ENCODE measurements at regions not wholly inside any gene's neighbourhood (a gene's known extent, or its start where the extent isn't known, plus 50 kb on each side); places are given as distances from the start of the nearest gene placed in this dataset.

DNA sequence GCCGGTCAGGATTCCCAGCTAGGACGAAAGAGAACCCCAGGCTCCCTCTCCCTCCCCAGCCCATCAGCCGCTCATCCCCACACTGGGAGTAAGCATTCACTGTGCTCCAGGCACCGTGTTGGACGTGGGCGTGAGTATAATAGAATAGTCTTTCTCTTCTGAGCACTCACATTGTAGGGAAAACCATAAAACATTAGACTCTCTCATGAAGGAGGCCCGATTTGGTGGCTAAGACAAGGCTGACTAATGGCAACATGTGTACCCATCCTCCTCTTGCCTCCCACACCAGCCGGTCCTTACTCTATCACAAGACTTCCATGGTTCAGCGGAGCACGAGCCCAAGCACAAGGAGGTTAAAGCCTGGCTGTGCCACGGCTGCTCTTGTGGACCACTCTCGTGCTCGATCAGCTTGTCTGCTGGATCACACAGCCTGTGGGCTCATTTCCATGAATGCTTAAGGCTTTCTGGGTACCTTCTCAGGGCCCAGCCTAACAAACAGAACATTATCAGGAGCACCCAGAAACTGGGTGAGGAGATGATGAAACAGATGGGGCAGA lies 540.9 kb upstream of the RAB6C start:
- DNase-seq (ENCODE audit: low read depth): no peak

DNA sequence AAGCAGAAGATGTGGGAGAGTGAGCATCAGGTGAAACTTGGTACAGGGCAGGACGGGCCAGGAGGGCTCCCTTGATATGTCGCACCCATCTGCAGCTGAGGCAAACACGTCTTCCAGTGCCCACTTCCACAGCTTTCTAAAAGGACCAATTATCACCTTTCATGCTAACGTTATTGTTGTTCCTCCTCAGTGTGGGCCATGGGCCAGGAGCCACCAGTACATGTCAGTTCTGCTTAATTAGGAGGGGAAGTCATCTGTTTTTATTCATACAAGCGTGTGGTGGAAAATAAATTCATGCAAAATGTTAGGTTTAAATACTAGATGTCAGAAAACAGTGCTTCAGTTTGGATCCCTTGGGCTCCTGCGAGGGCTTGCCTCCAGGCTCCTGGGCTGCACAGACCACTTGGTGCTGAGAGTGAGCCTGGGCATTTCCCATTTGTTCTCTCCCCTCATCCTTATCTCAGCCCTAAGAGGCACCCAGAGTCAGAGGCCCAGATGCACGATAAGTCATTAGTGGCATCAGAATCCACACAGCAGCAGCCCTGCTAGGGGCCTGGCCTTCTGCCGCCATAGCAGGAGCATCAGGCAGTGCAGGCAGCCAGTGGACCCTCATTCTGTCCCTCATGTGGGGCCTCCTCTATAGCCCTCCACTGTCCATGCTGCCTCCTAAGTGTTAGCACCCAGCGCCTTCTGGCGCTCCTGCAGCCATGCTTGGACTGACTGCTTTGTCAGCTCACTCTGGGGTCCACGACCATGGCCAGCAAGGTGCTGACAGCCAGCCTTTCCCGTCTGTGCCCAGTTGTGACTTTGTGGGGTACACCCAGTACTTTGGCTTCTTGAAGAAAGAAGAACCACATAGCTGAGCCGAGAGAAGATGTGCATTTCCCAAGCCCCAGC lies 539.8 kb upstream of the RAB6C start:
- DNase-seq (ENCODE audit: low read depth): no peak

DNA sequence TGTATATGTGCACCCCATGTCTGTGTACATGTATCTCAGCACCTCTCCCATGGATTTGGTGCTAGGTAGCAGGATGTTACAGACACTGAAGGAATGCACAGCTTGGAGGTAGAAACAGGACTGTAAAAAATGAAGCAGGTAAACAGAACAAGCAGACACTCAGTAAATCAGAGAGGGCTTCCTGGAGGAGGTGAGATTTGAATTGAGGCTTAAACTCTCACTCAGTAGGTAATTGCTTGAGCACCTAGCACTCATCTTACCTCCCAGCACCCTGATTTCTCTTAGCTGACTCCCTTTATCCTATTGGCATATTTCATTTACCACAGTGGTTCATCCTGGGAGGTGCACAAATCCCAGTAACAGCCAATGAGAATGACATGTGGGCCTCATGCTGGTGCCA lies 537.9 kb upstream of the RAB6C start:
- no peak for DNase-seq (ENCODE audit: low read depth)

DNA sequence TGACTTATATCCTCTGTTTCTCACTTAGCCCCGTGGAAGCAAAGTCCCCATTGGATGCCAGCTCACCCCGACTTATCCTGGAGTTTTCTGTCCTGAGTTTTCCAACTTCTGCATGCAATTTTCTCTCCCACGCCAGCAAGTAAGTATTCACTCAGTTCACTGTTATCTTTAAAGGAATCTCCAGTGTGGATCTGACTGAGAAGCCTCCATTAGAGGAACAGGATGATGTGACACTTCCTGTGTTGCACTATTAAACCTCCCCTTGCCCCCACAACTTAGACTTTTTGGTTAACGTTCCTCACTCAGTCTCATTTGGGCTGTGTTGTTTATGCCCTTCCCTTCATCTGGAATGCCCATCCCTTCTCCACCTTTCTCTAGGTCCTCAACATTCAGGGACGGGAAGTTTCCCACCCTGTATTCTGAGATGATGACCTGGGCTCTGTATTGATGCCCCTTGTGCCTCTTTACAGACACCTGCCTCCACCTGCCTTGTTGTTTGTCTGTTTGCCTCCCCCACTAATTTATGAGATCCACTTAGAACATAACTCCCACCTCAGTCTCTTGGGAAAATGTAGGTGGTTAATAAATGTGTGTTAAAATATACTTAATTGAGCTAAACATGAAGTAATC lies 536.1 kb upstream of the RAB6C start:
- no peak for DNase-seq (ENCODE audit: low read depth)

DNA sequence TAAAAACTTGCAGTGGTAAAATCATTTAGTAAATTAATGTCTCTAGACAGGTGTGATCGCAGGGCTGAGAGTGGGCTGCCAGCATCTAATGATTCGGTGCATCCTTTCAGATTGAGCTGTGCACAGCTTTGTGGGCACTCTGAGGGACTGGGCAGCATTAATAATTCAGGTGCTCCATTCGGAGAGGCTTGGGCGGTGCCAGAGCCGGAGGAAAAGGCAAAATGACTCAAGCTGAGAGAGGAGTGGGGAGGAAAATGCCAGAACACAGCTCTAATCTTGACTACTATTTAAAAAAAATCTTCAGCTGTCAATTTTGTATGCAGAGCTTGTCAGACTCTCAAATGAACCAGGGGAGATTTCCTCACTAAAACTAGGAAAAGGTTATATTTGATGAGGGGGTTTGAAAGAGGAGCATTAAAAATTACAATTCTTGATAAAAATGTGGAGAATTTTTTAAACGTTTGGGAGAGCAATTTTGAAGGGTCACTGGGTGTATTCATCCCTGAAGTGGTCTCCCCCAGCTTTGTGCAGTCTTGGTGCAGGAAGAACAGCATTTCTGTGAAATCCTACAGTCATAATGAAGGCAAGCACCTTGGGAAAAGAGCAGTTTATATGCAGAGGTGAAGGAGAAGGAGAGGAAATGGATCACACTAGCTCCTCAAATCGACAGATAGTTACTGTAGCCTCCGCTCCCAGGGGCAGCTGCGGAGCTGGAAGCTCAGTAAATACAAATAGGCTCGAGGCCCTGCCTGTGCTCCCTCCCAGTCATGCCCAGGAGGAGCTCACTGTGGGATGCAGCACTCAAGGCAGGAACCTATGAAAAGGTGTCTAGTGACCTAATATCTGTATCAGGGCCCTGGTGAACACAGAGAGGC lies 535.4 kb upstream of the RAB6C start:
- DNase-seq (ENCODE audit: low read depth): no peak

DNA sequence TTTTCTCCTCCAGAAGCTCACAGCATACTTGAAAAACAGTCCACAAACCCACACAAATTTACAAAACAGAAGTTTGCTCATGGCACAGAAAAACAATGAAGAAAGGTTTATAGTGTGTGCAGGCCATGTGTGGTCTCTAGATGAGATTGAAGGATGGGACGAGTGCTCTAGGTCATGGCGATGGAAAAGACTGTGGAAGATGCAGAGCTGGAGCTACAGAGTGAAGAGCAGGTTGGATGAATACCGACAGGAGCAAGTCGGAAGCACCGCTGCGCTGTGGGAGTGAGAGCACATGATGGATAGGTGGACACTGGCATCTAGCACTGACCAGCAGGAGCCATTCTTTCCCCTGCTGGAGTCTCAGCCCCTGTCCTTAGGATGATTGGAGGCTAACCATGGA lies 534.7 kb upstream of the RAB6C start:
- no peak for DNase-seq (ENCODE audit: low read depth)

DNA sequence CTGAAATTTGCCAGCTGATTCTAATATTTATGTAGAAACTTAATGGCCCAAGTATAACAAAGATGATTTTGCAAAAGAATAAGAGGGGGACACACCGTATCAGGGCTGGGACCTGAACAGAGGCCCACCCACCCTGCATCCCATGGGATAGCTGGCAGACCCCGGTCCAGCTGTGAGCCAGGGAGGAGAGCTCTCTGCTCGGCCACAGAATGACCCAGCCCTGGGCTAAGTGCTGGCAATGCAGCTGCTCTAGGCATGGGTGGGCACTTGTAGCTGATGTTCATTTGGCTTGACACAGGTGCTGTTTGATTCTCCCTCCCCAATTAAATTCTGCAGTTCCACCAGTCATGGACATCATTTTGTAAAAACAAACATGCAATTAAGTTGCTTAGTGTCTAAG lies 522.8 kb upstream of the RAB6C start:
- no peak for DNase-seq (ENCODE audit: low read depth)

DNA sequence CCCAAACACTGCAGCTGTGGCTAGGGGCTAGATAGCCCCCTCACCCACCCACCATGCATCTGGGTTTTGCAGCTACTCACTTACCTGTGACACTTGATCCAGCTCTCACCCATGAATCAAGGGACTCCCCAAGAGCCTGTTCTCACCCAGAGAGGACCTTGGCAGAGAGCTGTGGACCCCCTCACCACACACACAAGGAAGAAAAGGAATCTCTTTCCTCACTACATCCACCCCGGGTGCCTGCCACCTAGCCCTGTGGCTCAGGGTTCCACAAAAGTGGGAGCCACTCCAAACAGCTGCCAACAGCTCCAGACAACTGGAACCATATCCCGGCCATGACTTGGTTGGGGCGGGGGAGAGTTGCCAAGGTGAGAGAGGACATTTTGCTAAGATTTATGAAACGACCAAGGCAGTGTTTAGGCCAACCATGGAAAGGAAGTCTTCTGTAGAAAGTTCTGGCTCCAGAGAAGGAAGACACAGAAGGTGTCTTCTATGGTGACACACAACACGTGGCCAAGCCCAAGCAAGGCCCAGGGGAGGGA lies 522.1 kb upstream of the RAB6C start:
- no peak for DNase-seq (ENCODE audit: low read depth)

DNA sequence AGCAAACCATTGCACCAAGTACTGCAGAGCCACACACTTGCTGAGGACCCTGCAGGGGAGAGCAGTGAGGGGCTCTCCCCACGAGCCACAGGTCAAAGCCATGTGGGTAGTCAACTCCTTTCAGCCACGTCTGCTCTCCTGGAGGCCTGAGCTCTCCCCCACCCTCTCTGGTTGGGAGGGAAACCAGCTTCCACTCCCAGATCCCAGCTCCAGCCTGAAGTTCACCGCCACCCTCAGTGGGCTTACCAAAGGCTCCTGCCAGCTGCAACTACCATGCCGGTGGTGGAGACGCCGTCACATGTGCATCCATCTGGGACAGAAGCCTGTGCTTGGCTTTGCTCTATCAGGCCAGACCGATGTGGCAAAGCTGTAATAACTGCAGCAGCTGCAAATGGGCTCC lies 521.5 kb upstream of the RAB6C start:
- DNase-seq (ENCODE audit: low read depth): no peak

DNA sequence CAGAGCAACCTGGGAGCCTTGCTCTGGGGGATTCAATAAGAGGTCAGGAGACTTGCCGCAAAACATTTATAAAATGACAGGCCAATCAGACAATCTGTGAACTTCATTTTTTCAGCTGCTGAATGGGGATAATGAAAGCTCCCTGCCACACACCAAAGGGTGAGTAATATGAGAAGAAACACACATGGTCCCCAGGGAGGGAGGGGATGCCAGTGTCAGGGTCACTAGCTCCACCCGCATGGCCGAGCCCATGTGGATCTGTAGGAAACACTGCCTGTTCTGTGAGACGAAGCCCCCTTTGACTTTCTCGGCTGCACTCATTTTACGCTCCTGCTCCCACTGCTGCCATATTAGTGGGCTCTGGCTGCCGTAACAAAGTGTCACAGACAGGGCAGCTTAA lies 521.0 kb upstream of the RAB6C start:
- DNase-seq (ENCODE audit: low read depth): no peak

DNA sequence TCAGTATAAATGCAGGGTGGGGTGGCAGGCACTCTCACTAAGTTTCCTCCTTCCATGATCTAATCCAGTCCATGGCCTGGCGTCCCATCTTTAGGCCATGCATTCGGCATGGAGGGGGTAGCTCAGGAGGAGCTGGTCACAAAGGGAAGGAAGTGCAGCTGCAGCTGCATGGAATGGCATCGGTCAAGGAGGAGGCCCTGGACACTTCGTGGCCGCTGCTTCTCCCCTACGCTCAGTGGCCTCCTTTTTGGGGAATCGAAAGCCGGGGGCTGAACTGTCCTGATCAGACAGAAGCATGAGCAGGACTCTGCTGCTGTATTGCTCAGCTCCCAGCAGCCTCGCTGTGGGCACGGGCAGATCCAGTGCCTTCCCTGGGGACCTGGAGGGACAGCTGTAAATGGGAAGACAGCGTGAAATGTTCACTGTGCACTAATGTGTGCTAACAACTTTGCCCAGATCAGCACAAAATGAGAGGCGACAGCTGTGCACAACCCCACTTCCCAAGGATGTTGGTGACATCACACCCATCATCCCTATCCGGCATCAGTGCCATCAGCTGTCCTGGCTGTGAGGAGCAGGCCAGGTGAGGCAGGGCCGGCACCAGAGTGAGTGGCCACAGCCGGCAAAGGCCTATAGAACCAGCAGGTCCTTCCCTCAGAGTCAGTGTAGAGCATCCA lies 520.1 kb upstream of the RAB6C start:
- DNase-seq (ENCODE audit: low read depth): no peak

DNA sequence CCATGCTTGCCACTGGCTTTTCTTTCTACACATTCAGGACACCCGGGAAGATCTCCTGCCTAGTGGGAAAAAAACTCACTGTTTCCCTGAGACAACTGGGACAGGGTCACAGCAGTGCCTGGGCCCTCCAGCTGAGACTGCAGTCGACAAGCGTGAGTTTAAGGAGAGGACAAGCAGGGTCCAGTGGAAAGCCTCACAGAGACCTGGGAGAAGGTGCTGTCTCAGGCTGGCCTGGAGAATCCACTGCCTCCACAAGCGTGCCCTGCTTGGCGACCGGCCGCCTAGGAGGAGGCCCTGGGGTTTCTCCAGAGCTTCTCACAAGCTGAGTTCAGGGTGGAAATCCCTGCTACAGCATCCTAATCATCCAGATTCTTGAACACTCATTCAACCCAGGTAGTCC lies 519.6 kb upstream of the RAB6C start:
- no peak for DNase-seq (ENCODE audit: low read depth)

DNA sequence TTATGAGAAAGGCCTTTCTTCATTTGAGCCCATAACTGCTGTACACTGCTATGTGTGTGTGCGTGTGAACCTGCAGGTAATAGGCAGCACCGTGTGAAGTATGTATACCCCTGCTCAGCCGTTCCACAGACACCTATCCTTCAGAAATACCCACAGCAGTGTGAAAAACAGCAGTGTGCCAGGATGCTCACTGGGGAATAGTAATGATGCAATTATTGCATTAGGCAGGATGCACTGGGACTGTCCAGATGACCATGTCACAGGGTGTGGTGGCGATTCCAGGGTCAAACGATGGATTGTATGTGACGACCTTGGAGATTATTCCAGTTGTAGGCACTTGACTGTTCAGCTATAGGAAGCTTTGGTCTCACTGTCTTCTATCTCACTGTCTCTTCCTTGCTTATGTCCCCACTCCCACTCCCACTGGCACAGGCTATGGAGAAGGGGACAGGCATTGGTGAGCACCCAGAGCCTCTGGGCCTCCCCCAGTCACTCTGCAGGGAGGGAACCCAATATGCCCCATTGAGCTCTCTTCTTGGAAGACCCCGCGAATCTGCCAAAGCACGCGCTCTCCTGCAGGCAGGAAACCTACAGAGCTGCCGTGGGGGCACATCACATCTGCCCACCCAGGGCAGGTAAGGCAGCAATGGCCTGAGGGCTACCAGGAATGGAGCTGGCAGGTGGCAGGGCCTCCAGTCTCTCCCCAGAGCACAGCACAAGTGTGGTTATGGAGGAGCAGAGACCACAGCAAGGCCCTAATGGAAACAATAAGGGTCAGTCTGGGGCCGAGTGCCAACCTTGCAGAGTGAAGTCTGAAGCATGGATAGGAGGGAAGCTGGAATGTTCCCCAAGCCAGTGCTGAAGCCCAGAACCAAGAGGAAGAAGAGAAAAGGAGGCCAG lies 518.9 kb upstream of the RAB6C start:
- no peak for DNase-seq (ENCODE audit: low read depth)

DNA sequence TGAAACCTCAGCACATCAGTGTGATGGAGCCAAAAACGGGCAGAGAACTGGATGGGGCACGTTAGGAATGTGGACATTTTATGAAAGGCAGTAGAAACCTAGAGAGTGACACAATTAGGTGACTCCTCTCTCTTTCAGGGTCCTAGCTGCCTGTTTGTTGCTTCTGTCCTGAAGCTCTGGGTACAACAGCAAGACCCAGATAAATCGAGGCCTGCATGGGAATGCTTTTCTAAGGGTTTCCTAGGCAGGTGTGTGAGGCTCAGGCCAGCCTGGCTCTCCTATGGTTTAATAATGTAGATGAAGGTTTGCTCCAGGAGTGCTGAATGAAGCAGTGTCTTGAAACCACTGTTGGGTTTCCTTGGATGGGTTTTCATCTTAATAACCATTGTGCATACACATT lies 517.1 kb upstream of the RAB6C start:
- DNase-seq (ENCODE audit: low read depth): no peak

DNA sequence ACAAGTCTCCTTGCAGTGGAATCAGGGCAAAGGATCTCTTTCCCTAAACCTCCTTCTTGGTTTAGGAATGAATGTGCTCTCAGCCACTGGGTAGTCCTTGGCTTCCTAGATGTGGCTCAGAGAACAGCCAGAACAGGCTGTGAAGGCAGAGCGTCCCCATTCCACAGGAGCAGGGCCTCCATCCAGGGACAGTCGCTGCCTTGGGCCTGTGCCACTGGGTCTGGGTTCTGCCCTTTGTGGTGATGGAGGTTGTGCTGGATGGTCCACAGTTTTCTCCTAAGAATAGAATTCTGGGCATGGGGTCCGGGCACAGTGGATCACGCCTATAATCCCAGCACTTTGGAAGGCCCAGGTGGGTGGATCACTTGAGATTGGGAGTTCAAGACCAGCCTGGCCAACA lies 516.5 kb upstream of the RAB6C start:
- no peak for DNase-seq (ENCODE audit: low read depth)

DNA sequence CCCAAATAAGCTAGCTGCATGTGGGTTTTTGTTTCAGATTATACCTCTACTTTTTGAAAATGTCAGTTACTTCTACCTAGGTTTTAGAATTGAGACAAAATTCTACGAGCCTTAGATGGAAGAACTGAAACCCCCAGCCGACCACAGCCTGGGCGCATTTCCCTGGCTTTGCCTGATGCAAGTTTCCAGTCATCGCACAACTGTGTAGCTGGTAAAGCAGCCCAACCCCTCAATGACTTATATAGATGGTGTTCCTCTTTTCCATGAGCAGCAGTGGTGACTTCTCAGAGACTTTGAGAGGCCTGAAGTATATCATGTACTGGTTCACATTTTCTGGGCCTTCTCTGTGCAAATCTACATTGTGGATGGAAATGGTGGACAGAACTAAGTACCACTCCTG lies 515.4 kb upstream of the RAB6C start:
- DNase-seq (ENCODE audit: low read depth): no peak

DNA sequence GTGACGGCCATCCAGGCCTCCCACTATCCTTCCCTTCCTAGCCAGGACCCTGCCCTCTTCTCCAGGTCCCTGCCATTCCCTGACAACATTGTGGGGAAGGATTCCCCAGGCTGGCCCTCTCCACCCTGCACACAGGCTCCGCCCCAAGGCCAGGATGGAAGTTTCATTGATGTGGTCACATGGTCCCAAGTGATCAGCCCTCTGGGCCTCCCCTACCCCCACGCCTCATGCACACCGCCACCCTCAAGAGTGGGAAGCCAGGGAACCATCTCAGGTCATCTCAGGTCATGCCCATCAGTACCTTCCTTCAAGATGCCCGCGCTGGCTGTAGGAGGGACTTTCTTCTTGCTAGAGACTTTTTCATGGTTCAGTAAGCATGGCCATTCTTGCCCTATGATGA lies 514.8 kb upstream of the RAB6C start:
- no peak for DNase-seq (ENCODE audit: low read depth)

DNA sequence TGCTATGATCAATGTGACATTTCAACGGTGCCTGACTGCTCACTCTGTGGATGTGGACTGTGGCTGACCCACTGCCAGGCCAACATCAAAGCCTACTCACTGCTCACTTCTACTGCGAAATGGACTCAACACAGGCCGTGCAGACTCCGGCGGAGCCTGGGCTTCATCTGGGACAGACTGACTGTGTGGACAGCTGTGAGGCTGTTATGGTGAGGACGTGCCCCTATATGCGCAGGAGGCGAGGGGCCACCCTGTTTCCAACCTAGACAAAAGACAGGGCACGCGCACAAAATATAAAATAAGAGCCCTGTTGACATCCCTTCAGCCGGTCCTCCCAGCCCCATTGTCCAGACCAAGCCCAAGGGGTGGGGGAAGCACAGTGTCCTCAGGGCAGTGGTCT lies 514.4 kb upstream of the RAB6C start:
- no peak for DNase-seq (ENCODE audit: low read depth)

DNA sequence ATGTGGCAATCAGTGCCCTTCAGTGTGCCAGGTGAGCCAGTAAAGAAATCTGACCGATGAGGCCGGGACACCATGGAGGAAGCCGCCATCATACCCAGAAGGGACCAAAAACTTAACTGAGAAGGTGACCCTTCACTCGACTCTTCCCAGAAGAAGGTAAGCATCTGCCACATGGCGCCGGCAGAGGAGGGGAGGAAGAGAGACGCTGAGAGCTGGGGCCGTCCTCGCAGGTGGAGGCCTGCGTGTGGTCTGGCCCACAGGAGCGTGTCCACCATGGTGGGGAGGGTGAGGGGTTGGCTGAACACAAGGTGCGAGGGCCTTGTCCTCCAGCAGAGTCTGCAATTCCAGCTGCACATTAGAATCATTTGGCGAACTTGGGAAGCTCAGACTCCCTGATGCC lies 513.1 kb upstream of the RAB6C start:
- no peak for DNase-seq (ENCODE audit: low read depth)

DNA sequence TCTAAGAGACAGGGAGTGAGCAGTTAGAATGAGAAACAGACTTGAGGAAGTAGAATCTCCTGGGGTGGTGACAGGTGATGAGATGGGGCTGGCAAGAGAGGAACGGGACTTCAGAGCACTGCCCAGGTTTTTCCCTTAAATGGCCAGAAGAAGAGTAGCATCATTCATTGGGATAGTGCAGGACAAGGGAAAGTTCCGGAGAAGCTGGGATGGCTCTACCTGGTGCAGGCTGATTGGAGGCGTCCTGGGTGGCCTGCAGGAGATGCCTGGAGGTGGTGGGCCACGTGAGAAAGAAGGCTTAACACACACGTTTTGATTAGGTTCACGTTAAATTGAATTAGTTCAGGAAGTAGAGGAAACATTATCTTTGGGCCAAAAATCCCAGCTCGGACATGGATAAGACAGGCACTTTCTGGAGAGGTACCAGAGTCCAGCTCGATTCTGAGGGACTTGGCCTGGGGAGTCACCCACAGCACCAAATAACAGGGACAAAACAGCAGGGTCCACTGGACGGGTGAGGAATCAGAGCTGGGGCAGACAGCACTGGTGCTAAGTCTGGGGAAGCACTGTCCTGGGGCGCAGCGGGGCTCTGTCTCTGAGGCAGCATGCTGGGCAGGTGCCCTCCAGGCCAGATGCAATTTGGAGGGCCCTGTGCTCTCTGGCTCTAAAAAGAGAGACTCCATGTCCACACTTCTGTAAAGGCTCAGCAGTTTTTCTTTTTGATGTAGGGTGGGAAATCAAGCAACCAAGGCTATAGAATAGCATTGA lies 512.3 kb upstream of the RAB6C start:
- no peak for DNase-seq (ENCODE audit: low read depth)
